Activated CD4-positive, alpha-beta T cell treated with anti-CD3 and anti-CD28 coated beads, Interleukin-2, amount 50 U/mL, for 16 hours (primary cell): ENCODE measurements at regions not wholly inside any gene's neighbourhood (a gene's known extent, or its start where the extent isn't known, plus 50 kb on each side); places are given as distances from the start of the nearest gene placed in this dataset.
"Not testable (repeated sequence)": the region's sequence is repeated elsewhere in the genome, so short reads cannot be mapped to it uniquely, and the experiment has no call there.

Experiments
- DNase-seq: peaks from one replicate; pipeline ENCODE4 v3.0.0-alpha.2; 2020

GRCh38 chr5:15012061-15012460 is 140.5 kb upstream of the ANKH start:
- DNase-seq, result no peak

DNA sequence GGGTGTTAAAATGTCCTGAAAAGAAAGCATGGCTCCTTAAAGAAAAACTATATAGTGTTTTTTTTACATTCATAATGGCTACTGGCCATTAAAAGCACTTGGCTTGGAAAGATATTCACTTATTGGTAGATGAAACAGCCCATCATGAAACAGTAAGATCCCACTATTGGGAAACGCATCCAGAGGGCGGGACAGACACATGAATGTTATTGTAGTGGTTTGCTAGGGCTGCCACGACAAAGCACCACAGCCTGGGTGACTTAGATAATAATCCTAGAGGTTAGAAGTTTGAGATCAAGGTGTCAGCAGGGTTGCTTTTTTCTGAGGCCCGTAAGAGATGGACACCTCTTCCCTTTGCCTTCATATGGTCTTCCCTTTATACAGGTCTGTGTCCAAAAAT is 139.4 kb upstream of the ANKH start:
- DNase-seq, result no peak

- no peak for DNase-seq
Observed at GRCh38 chr5:15009420-15009819, 137.8 kb upstream of the ANKH start.

DNA sequence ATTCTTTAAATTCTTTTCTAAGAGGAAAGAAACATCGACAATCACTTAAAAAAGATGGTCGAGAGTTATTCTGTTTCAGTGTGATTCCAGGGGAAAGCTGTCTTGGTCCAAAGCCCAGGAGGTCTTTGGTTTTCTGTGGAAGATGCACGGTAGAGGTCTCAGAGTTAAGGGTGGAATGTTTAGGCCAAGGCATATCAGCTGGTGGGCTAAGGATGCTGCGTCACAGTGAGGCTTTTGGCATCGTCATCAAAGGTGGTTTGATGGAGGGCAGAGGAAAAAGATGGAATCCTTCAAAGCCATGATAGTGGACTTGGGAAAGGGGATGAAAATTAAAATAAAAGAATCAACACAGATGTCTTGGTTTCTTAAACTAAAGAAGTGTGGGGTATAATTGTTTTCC is 137.3 kb upstream of the ANKH start:
- DNase-seq, result no peak

DNA sequence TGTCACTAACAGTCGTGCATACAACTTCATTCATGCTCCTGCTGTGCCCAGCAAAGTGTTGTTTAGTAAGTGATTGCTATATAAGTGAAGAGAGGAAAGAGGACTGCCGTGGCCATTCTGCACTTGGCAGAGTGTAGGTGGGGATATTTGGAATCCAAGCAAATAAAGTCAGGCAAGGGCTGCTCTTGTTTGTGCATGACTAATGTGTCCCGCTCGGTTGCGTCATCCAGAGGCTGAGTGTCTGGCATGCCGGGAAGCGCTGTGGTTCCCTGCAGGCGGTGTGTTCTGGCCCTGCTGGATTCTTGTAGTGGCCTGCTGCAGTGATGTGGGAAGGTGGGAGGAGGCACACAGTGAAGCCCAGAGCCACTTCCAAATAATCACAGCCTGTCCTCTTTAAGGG is 136.9 kb upstream of the ANKH start:
- no peak for DNase-seq

- no peak for DNase-seq
Observed at GRCh38 chr5:15007646-15008045, 136.1 kb upstream of the ANKH start.

DNA sequence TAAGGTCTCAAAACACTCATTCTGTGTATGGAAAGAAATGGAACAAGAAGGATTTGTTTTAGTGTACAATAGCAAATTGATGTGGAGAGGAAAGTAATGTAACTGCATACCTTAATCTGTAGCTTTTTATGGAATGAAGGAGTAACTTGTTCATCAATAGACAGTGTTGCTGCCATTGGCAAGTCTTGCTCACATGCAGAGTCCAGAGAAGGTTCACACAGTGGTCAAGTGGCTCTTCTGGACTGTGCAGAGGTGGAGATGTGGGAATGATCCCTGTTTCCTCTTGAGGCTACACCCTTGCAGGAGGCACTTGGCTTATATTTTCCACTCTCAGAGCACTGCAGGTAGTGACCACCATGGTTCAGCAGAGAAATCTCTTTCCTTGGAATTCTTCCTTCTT is 132.9 kb upstream of the ANKH start:
- DNase-seq, result no peak

GRCh38 chr5:15003511-15003920 is 131.9 kb upstream of the ANKH start:
- DNase-seq, result peak; percentile 72

DNA sequence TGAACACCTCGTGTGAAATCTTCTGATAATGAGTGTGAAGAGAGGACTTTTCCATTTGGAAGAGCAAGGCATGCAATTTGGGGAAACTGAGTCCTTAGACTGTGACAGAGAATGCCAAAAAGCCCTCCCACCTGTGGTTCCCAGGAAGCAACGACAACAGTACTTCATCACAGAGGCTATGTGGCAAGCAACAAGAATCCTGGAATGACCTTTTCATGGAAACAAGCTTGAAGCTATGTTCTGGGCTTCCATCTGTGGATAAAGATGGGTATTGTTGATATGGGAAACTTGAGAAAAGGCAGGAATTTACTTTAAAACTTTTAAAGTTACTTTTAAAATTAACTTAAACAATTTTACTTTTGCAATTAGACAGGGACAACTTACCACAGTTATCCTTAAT is 131.2 kb upstream of the ANKH start:
- DNase-seq, result no peak

GRCh38 chr5:15002173-15002572 is 130.6 kb upstream of the ANKH start:
- DNase-seq, result no peak

GRCh38 chr5:15001517-15001916 is 129.9 kb upstream of the ANKH start:
- peak; percentile 16 for DNase-seq

GRCh38 chr5:14998491-14998890 is 126.9 kb upstream of the ANKH start:
- no peak for DNase-seq

DNA sequence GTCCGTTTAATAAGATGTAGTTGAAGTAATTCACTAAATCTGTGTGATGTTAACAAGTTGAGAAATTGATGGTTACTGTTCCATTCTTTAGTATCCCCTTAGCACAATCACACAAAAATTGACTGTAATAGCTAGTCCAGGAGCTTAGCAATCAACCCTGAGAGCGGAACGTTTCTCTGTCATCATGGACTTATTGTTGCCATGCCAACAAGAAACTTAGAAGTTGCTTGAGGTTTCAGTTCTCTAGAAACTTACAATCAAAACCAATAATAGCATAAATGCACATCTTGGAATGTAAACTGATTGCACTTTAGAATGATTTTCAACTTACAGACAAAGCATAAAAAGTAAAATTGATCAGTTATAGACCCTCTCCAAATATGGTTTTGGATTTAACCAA is 125.4 kb upstream of the ANKH start:
- no peak for DNase-seq

DNA sequence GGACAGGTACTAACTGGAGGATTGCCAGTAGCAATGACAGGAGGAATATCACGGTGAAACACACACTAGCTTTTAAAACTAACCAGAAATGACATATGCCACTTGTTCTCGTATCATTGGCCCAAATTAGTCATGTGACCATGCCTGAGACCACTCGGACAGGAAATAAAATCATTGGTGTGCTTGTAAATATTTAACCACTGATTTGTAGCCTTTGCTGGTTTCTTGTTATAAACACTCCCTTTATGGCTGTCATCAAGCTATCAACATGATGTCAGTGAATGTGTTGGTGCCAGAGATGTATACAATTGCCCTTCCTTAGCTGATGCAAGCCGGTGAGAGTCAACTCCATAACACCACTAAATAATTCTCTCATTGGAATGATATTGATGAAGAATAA is 123.7 kb upstream of the ANKH start:
- no peak for DNase-seq

DNA sequence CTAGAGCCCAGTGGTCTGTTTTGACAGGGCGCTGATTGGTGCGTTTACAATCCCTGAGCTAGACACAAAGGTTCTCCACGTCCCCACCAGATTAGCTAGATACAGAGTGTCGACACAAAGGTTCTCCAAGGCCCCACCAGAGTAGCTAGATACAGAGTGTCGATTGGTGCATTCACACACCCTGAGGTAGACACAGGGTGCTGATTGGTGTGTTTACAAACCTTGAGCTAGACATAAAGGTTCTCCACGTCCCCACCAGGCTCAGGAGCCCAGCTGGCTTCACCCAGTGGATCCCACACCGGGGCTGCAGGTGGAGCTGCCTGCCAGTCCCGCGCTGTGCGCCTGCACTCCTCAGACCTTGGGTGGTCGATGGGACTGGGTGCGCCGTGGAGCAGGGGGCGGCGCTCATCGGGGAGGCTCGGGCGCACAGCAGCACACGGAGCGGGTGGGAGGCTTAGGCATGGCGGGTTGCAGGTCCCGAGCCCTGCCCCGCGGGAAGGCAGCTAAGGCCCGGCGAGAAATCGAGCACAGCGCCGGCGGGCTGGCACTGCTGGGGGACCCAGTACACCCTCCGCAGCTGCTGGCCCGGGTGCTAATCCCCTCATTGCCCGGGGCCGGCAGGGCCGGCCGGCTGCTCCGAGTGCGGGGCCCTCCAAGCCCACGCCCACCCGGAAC is 122.0 kb upstream of the ANKH start:
- not testable (repeated sequence) for DNase-seq

DNA sequence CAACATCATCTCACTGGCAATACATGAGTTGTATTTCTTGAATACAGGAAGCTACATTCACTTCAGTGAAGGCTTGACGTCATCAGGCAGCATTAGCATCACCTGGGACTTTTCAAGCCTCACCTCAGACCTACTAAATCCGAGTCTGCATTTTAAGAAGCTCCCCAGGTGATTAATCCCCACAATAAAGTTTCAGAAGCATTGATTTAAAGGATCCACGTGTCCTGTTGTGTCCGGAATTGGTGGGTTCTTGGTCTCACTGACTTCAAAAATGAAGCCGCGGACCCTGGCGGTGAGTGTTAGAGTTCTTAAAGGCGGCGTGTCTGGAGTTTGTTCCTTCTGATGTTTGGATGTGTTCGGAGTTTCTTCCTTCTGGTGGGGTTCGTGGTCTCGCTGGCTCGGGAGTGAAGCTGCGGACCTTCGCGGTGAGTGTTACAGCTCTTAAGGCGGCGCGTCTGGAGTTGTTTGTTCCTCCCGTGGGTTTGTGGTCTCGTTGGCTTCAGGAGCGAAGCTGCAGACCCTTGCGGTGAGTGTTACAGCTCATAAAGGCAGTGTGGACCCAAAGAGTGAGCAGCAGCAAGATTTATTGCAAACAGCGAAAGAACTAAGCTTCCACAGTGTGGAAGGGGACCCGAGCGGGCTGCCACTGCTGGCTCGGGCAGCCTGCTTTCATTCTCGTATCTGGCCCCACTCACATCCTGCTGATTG is 121.3 kb upstream of the ANKH start:
- peak; percentile 60 for DNase-seq

- DNase-seq, result no peak
Observed at GRCh38 chr5:14988223-14988622, 116.6 kb upstream of the ANKH start.

- no peak for DNase-seq
Observed at GRCh38 chr5:14986413-14986812, 114.8 kb upstream of the ANKH start.

DNA sequence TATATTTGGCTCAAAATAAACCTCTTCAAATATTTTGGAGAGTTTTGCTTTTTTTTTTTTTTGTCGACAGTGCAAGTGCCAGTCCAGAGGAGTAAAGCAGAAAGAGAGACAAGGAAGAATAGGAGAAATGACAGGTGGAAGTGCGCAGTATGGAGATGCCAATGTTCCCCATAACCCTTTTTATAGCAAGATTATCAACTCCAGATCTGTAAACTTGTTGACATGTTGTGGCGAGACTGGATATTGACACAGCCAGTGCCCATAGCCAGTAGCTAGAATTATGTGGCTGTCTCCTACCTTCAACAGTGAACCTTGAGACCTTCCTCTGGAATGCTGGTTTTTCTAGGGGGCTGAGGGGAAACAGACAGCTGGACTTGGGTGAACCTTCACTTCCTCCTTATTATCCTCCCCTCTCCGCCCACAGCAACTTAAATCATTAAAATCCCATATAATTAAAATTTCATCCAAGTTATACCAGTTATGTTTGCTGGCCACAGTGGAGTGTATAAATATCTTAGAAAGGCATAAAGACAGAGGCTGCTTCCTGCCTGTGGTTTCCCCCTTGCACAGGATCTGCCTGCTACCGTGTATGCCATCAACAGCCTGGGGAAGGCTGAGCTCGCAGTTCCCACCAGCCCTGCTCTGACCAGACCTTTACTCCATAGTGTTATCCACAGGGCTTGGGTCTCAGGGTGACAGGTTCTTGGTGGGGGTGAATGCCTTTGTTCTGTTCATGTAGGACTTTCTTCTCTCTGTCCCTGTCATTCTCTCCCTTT is 112.3 kb upstream of the ANKH start:
- no peak for DNase-seq

DNA sequence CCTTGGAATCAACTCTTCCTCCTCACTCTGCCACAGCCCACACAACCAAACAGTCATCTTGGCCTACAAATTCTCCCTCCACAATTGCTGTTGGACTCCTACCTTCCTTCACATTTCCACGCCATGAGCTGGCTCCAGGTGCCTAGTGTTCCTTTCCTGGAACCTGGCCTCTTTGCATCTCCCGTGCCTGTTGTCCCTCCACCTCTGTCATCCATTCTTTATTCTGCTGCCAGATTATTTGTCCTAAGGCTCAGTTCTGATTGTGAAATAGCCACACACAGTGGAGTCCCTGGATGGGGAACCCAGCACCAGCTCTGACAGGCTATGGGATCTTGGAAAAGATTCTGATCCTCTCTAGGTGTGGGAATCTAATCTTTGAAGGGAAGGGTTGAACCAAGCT is 109.1 kb upstream of the ANKH start:
- DNase-seq, result no peak

DNA sequence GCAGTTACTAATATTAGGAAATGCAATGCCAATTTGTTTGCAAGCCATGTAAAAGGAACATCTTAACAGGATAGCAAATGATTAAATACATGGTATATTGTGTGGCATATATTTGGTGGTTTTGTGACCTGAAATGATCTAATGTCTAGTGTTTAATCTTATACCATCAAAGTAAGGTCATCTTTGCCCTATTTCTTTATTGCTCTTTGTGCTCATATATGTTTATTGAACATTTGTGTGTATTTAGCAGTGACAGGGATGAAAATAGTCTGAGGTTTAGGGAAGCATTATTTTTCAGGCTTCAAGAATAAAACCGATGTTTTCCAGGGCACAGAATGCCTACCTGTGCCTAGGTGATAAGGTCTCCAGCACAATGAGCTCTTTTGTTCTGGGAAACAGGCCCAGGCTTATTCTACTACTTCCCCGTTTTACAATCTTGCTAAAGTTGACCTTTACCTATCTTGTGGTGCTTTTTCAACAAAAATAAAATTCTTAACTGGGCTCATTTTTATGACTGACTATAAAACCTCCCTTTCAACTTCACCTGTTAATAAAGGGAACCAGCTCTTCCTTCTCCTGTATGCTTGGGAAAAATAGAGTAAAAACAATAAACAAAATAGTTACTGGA is 105.6 kb upstream of the ANKH start:
- no peak for DNase-seq

DNA sequence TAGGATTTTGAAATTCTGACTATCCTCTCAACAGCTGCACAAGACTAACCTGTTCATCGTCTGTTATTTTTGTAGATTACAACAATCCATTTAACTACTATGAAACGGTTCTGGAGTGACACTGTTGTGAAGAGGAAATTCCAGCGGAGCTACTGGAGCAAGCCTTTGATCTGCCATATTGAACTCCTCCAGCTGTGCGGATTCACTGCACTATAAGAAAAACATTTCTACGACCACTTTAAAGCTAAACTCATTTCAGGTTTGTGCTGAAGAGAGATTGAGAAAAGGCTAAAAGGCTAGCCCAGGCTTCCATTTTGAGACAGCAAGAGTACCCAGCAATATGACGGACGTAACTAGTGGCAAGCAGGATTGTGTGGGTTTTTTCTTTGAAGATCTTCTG is 104.9 kb upstream of the ANKH start:
- no peak for DNase-seq

GRCh38 chr5:14971873-14972272 is 100.3 kb upstream of the ANKH start:
- no peak for DNase-seq

- no peak for DNase-seq
Observed at GRCh38 chr5:14968796-14969195, 97.2 kb upstream of the ANKH start.
